ENCODE measurements at regions not wholly inside any gene's neighbourhood (a gene's known extent, or its start where the extent isn't known, plus 50 kb on each side); places are given as distances from the start of the nearest gene placed in this dataset.

- Histone ChIP-seq H3K36me3 (ENCODE audit: insufficient read depth, low read length) (no peaks in the 10 kb centered on the region), H3K27ac (no peak overlapping the region), H3K9ac (ENCODE audit: insufficient read length) (no peak overlapping the region), H3K9me3 (ENCODE audit: low read depth, low read length) (no peaks in the 10 kb centered on the region), H3K4me3 (no peak overlapping the region)
- no peak for TF ChIP-seq FOXP2 (optimal IDR thresholded peaks at IDR 0.05; ENCODE audit: control extremely low read depth, extremely low read length, insufficient read depth)
- TF ChIP-seq POLR2AphosphoS5 (IDR thresholded peaks at IDR 0.05; ENCODE audit: borderline replicate concordance, low read depth, low read length), result no peak
- TF ChIP-seq EZH2 (IDR thresholded peaks at IDR 0.05), result no peak
- DNase-seq (ENCODE audit: low read depth, low spot score), result no peak
Observed at GRCh38 chr6:142567461-142567860, 265.7 kb downstream of the ADGRG6 start.

DNA sequence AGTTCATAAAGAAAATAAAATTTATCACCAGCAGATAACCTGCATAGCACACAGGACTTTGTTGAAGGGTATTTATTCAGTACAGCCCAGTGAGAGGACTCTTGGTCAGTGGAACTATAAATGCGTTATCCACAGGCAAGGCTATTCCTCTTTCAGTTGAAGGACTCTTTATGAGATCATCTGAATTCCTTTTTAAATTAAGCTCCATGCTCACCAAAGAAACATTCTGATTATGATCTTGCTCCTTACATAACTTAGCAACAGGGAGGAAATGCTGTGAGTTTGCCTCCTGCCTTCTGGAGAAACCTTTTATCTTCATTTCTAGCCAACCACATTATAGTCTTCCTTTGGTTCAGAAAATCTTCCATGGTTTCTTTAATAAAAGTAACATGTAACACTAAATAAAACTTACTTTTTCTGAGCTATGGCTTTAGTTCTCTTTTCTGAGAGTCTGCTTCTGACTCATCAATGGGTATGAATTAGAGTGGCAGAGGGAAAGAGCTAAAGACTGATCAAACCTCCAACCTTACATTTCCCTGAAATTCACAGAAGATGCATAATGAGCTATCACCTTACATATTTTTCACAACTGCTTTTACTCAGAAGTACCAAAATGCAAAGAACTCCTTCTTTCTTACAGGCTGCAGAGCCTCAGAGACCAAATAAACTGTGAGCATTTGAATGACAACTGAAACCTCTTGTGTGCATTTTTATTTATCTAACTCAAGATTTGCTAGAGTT is 267.2 kb downstream of the ADGRG6 start:
- H3K9ac ChIP-seq (ENCODE audit: insufficient read length), result no peak overlapping the region
- no peaks in the 10 kb centered on the region for H3K9me3 ChIP-seq (ENCODE audit: low read depth, low read length)
- TF ChIP-seq POLR2AphosphoS5 (IDR thresholded peaks at IDR 0.05; ENCODE audit: borderline replicate concordance, low read depth, low read length), result no peak
- no peak for TF ChIP-seq EZH2 (IDR thresholded peaks at IDR 0.05)
- no peak for TF ChIP-seq FOXP2 (optimal IDR thresholded peaks at IDR 0.05; ENCODE audit: control extremely low read depth, extremely low read length, insufficient read depth)
- no peak overlapping the region for H3K27ac ChIP-seq
- H3K4me3 ChIP-seq, result no peak overlapping the region
- no peaks in the 10 kb centered on the region for H3K36me3 ChIP-seq (ENCODE audit: insufficient read depth, low read length)
- no peak for DNase-seq (ENCODE audit: low read depth, low spot score)

- Histone ChIP-seq H3K27ac (no peak overlapping the region), H3K9ac (ENCODE audit: insufficient read length) (no peak overlapping the region), H3K9me3 (ENCODE audit: low read depth, low read length) (no peaks in the 10 kb centered on the region), H3K4me3 (no peak overlapping the region), H3K36me3 (ENCODE audit: insufficient read depth, low read length) (no peaks in the 10 kb centered on the region)
- DNase-seq (ENCODE audit: low read depth, low spot score), result no peak
- TF ChIP-seq EZH2 (IDR thresholded peaks at IDR 0.05) (no peak), POLR2AphosphoS5 (IDR thresholded peaks at IDR 0.05; ENCODE audit: borderline replicate concordance, low read depth, low read length) (no peak), FOXP2 (optimal IDR thresholded peaks at IDR 0.05; ENCODE audit: control extremely low read depth, extremely low read length, insufficient read depth) (no peak)
Observed at GRCh38 chr6:142569676-142570075, 267.9 kb downstream of the ADGRG6 start.

DNA sequence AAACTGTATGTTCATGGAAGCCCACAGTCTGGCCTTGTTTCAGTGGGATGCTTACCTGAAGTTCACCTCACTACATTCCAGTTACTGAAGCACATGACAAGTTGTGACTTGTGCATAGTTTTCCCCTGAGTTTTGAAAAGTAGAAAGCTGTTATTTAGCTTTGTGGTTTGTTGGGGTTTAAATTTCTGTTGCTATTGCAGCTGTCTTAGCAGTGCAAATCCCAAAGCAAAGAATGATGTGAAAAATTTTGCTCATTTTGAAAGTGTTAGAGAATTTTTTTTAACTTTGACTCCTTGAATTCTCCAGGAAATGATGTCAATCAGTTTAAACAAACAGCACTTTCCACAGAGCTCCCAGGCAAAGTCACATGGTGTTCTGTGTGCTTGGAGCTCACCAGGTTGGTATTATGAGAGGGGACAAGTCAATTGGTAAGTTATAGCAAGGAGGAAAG is 268.4 kb downstream of the ADGRG6 start:
- Histone ChIP-seq H3K9ac (ENCODE audit: insufficient read length) (no peak overlapping the region), H3K4me3 (no peak overlapping the region), H3K27ac (no peak overlapping the region), H3K36me3 (ENCODE audit: insufficient read depth, low read length) (no peaks in the 10 kb centered on the region), H3K9me3 (ENCODE audit: low read depth, low read length) (no peaks in the 10 kb centered on the region)
- TF ChIP-seq POLR2AphosphoS5 (IDR thresholded peaks at IDR 0.05; ENCODE audit: borderline replicate concordance, low read depth, low read length), result no peak
- DNase-seq (ENCODE audit: low read depth, low spot score), result no peak

GRCh38 chr6:142592876-142593275 is 291.1 kb downstream of the ADGRG6 start:
- Histone ChIP-seq H3K27ac (no peak overlapping the region), H3K9me3 (ENCODE audit: low read depth, low read length) (no peaks in the 10 kb centered on the region), H3K4me3 (no peak overlapping the region), H3K9ac (ENCODE audit: insufficient read length) (no peak overlapping the region), H3K36me3 (ENCODE audit: insufficient read depth, low read length) (no peaks in the 10 kb centered on the region)
- no peak for DNase-seq (ENCODE audit: low read depth, low spot score)
- no peak for TF ChIP-seq FOXP2 (optimal IDR thresholded peaks at IDR 0.05; ENCODE audit: control extremely low read depth, extremely low read length, insufficient read depth)
- no peak for TF ChIP-seq EZH2 (IDR thresholded peaks at IDR 0.05)

DNA sequence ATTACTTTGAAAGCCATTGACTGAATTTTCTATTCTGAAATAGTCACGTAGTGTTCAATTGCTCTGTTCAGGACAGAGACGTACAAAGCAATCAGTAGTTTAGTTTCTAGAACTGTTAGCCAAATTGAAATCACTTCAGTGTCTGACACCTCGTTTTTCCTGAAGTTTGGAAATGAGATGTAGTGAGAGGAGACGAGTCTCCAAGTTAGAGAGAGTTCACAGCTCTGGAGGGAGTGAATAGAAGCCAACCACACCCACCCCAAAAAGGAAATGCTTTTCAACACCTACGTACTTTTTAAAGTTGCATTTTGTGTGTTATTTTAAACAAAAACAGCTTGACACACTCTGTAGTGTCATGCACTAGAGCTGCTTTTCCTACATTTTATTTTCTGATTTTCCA is 296.0 kb downstream of the ADGRG6 start:
- no peaks in the 10 kb centered on the region for H3K36me3 ChIP-seq (ENCODE audit: insufficient read depth, low read length)
- H3K4me3 ChIP-seq, result no peak overlapping the region
- no peak overlapping the region for H3K27ac ChIP-seq
- no peaks in the 10 kb centered on the region for H3K9me3 ChIP-seq (ENCODE audit: low read depth, low read length)
- DNase-seq (ENCODE audit: low read depth, low spot score), result no peak
- H3K9ac ChIP-seq (ENCODE audit: insufficient read length), result no peak overlapping the region
- no peak for TF ChIP-seq EZH2 (IDR thresholded peaks at IDR 0.05)
- TF ChIP-seq FOXP2 (optimal IDR thresholded peaks at IDR 0.05; ENCODE audit: control extremely low read depth, extremely low read length, insufficient read depth), result no peak
- no peak for TF ChIP-seq POLR2AphosphoS5 (IDR thresholded peaks at IDR 0.05; ENCODE audit: borderline replicate concordance, low read depth, low read length)

DNA sequence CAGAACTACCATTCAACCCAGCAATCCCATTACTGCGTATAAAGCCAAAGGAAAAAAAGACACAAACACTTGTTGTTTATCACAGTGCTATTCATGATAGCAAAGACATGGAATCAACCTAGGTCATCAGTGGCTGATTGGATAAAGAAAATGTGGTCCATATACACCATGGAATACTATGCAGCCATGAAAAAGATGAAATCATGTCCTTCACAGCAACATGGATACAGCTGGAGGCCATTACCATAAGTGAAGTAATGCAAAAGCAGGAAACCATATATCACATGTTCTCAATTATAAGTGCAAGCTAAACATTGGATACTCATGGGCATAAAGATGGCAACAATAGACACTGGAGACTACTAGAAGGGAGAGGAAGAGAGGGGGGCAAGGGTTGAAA is 299.6 kb downstream of the ADGRG6 start:
- H3K27ac ChIP-seq, result no peak overlapping the region
- DNase-seq (ENCODE audit: low read depth, low spot score), result no peak
- no peaks in the 10 kb centered on the region for H3K36me3 ChIP-seq (ENCODE audit: insufficient read depth, low read length)
- no peak for TF ChIP-seq FOXP2 (optimal IDR thresholded peaks at IDR 0.05; ENCODE audit: control extremely low read depth, extremely low read length, insufficient read depth)
- TF ChIP-seq POLR2AphosphoS5 (IDR thresholded peaks at IDR 0.05; ENCODE audit: borderline replicate concordance, low read depth, low read length), result no peak
- TF ChIP-seq EZH2 (IDR thresholded peaks at IDR 0.05), result no peak
- no peaks in the 10 kb centered on the region for H3K9me3 ChIP-seq (ENCODE audit: low read depth, low read length)
- no peak overlapping the region for H3K9ac ChIP-seq (ENCODE audit: insufficient read length)
- no peak overlapping the region for H3K4me3 ChIP-seq

GRCh38 chr6:142602972-142603371 is 301.2 kb downstream of the ADGRG6 start:
- Histone ChIP-seq H3K27ac (no peak overlapping the region), H3K9ac (ENCODE audit: insufficient read length) (no peak overlapping the region), H3K36me3 (ENCODE audit: insufficient read depth, low read length) (no peaks in the 10 kb centered on the region), H3K4me3 (no peak overlapping the region), H3K9me3 (ENCODE audit: low read depth, low read length) (no peaks in the 10 kb centered on the region)
- no peak for DNase-seq (ENCODE audit: low read depth, low spot score)
- TF ChIP-seq POLR2AphosphoS5 (IDR thresholded peaks at IDR 0.05; ENCODE audit: borderline replicate concordance, low read depth, low read length) (no peak), FOXP2 (optimal IDR thresholded peaks at IDR 0.05; ENCODE audit: control extremely low read depth, extremely low read length, insufficient read depth) (no peak)

DNA sequence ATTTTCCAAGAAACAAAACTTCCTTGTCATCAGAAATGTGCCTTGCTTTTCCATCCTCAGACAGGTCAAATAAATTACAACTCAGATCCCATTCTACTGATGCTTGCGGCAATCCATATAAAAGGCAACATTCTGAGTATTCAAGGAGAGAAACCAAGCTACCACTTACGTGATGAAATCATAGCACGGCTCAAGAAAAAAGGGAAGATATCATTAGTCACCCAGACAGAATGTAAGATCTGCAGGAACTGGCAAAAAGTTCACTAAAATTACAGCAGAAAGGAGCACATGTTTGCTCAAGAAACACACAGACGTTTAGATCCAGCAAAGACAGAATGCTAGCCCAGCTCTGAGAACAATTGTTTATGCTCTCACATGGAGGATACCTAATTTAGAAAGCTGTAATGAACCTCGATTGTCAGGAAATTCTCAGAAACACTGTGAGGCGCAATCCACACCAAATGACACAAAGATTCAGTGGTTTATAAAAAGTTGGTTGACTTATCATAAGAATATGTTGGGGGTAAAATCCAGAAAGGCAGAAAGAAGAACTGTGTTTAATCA is 304.2 kb downstream of the ADGRG6 start:
- TF ChIP-seq FOXP2 (optimal IDR thresholded peaks at IDR 0.05; ENCODE audit: control extremely low read depth, extremely low read length, insufficient read depth), result no peak
- no peak for TF ChIP-seq EZH2 (IDR thresholded peaks at IDR 0.05)
- TF ChIP-seq POLR2AphosphoS5 (IDR thresholded peaks at IDR 0.05; ENCODE audit: borderline replicate concordance, low read depth, low read length), result no peak
- no peak for DNase-seq (ENCODE audit: low read depth, low spot score)

More for the DNA sequence above, 304.2 kb downstream of the ADGRG6 start:
- Histone ChIP-seq H3K36me3 (ENCODE audit: insufficient read depth, low read length) (no peaks in the 10 kb centered on the region), H3K9ac (ENCODE audit: insufficient read length) (no peak overlapping the region), H3K4me3 (no peak overlapping the region), H3K27ac (no peak overlapping the region), H3K9me3 (ENCODE audit: low read depth, low read length) (no peaks in the 10 kb centered on the region)

Measured in SK-N-MC (cell line).